Cardiac muscle cell (in vitro differentiated cells and primary cell): ENCODE measurements at regions not wholly inside any gene's neighbourhood (a gene's known extent, or its start where the extent isn't known, plus 50 kb on each side); places are given as distances from the start of the nearest gene placed in this dataset.
A peak's percentile ranks its signal among the peaks of the same experiment; 100 is the strongest.
"Not testable (repeated sequence)": the region's sequence is repeated elsewhere in the genome, so short reads cannot be mapped to it uniquely, and the experiment has no call there.

Experiments
- DNase-seq, 2 donors: peaks; one replicate each; pipeline versions ENCODE4 v3.0.0 to v3.0.0-alpha.2; 2010 to 2017; ENCODE audit warnings: low read depth in 1 of 2, low spot score in 1 of 2
- H3K27ac ChIP-seq: fragments of 200-600 bp; sonication (generic); 2 replicates; pipeline ENCODE4 v1.5.1; 2016
- H3K27me3 ChIP-seq: fragments of 200-600 bp; sonication (generic); 2 replicates; pipeline ENCODE4 v1.6.0; 2016; ENCODE audit warnings: control low read depth
- H3K36me3 ChIP-seq: fragments of 200-600 bp; sonication (generic); 2 replicates; pipeline ENCODE4 v1.5.1; 2016; ENCODE audit warnings: control low read depth
- H3K4me1 ChIP-seq: fragments of 200-600 bp; sonication (generic); 2 replicates; pipeline ENCODE4 v1.8.1; 2017; ENCODE audit warnings: low read depth, mild to moderate bottlenecking, mixed run types
- H3K4me3 ChIP-seq: fragments of 200-600 bp; sonication (generic); 2 replicates; pipeline ENCODE4 v1.5.1; 2016; ENCODE audit warnings: mild to moderate bottlenecking
- H3K9me3 ChIP-seq: fragments of 200-600 bp; sonication (generic); 2 replicates; pipeline ENCODE4 v1.5.1; 2017; ENCODE audit warnings: low read depth, mild to moderate bottlenecking, control low read depth
- TF ChIP-seq, protein P1 (sequence below): IDR thresholded peaks from 2 replicates; pipeline ENCODE4 v1.5.1; 2012; ENCODE audit warnings: low read depth, mild to moderate bottlenecking, low read length

DNA sequence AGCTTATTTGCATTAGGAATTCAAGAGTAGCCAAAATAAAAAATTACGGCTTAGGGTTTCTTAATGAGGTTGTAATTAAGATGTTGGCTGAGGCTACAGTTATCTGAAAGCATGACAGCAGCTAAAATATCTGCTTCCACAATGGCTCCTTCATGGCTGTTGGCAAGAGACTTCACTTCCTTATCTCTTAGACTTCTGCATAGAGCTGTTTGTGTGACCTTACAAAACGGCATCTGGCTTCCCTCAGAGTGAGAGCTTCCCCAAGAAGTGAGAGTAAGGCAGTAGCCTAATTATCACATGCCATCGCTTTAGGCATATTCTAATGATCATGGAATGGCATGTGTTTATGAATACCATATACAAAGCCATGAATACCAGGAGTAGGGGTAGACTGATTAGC, 57.6 kb downstream of the CCDC59 start:
- Histone ChIP-seq H3K27ac (peak overlapping the region; percentile 93), H3K9me3 (no peaks in the 10 kb centered on the region), H3K4me1 (peaks cover 37% of the 10 kb centered on the region), H3K36me3 (no peaks in the 10 kb centered on the region), H3K4me3 (peak overlapping the region; percentile 4), H3K27me3 (no peaks in the 10 kb centered on the region)
- DNase-seq, result peak; percentile 36 to 77
- TF ChIP-seq, protein P1, sequence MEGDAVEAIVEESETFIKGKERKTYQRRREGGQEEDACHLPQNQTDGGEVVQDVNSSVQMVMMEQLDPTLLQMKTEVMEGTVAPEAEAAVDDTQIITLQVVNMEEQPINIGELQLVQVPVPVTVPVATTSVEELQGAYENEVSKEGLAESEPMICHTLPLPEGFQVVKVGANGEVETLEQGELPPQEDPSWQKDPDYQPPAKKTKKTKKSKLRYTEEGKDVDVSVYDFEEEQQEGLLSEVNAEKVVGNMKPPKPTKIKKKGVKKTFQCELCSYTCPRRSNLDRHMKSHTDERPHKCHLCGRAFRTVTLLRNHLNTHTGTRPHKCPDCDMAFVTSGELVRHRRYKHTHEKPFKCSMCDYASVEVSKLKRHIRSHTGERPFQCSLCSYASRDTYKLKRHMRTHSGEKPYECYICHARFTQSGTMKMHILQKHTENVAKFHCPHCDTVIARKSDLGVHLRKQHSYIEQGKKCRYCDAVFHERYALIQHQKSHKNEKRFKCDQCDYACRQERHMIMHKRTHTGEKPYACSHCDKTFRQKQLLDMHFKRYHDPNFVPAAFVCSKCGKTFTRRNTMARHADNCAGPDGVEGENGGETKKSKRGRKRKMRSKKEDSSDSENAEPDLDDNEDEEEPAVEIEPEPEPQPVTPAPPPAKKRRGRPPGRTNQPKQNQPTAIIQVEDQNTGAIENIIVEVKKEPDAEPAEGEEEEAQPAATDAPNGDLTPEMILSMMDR, result no peak

DNA sequence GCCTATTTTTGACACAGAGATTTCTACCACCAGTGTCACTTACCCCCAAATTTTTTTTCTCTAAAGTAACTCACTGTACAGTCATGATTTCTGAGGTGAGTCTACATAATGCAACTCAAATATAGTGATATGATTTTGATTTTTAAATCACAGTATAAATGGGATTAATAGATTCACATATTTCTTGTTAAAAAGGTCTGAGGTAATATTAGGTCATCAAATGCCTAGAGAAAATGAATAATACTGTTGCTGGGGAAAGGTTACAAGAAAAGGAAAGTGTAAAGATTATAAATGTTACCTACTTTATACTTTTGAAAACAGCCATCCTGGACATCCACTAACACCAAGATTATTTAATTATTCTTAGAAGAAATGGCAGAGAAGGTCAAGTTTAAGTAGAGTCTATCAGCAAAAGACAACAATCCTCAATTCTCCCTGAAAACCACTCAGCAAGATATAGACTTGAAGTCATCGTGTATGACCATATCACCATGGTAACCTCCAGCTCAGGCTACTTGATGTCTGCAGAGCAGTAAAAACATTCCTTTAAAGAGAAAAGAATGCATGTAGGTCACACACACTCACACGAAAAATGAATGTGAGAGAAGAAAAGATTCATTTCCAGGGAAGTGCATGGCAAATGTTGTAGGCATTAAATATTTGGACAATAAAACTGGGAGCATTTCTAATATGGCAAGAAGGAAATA, 58.7 kb downstream of the CCDC59 start:
- Histone ChIP-seq H3K27me3 (no peaks in the 10 kb centered on the region), H3K27ac (peak overlapping the region; percentile 93)
- TF ChIP-seq, protein P1, result no peak

DNA sequence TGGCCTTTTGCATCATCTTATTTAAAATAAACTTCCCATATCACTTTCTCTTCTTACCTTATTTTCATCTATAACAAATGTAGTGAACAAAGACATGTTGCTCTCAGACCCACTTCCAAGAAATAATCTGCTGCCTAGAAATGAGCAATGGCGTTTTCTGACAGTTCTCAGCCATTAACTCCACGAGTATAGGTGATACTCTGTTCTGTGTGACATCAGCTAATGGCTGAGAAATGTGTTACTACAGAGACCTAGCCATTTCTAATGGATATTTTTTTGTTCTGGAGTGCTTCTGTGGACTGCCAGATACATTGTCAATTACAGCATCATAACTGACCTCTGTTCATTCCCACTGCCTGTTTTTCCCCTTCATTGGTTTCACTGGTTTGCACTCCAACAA, 67.8 kb downstream of the CCDC59 start:
- H3K27me3 ChIP-seq, result no peaks in the 10 kb centered on the region
- DNase-seq, result no peak
- H3K4me1 ChIP-seq, result no peaks in the 10 kb centered on the region
- no peak overlapping the region for H3K27ac ChIP-seq
- no peaks in the 10 kb centered on the region for H3K9me3 ChIP-seq
- no peak overlapping the region for H3K4me3 ChIP-seq
- no peaks in the 10 kb centered on the region for H3K36me3 ChIP-seq
- TF ChIP-seq, protein P1, result no peak

More for the DNA sequence above, 58.7 kb downstream of the CCDC59 start:
- H3K9me3 ChIP-seq, result no peaks in the 10 kb centered on the region
- H3K36me3 ChIP-seq, result no peaks in the 10 kb centered on the region
- peak; percentile 47 to 65 for DNase-seq
- no peak overlapping the region for H3K4me3 ChIP-seq
- H3K4me1 ChIP-seq, result peaks cover 37% of the 10 kb centered on the region

DNA sequence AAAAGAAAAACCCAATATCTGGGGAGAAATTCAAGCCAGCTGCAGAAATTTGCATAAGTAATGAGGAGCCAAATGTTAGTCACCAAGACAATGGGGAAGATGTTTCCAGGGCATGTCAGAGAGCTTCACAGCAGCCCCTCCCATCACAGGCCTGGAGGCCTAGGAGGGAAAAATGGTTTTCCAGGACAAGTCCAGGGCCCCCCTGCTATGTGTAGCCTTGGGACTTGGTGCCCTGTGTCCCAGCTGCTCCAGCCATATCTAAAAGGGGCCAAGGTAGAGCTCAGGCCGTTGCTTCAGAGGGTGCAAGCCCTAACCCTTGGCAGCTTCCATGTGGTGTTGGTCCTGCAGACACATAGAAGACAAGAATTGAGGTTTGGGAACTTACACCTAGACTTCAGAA, 76.9 kb downstream of the CCDC59 start:
- not testable (repeated sequence) for H3K4me3 ChIP-seq, H3K4me1 ChIP-seq, H3K9me3 ChIP-seq, DNase-seq, H3K27ac ChIP-seq, H3K36me3 ChIP-seq, H3K27me3 ChIP-seq

DNA sequence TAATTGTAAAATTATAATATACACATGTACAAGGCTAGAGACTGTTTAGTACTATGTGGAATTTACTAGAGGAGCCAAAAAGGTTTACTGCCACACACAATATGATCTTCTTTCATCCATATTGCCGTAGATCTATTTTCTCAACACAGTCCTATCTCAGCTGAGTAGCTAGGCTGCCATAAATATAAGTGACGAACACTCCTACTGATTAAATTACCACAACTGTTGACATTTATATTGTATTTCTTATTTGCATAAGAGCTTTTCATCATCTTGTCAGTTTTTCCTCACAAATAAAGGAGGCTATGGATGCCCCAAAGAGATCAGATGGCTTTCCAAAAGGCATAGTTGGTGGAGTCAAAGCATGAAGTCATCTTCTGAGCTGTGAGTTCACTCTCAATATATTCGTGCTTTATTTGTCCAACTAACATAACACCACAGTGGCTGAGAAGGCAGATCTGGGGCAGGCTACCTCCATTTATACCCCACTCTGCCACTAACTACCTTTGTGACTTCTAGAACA, 78.6 kb downstream of the CCDC59 start:
- no peaks in the 10 kb centered on the region for H3K27me3 ChIP-seq
- no peaks in the 10 kb centered on the region for H3K4me1 ChIP-seq
- DNase-seq, result no peak
- H3K36me3 ChIP-seq, result no peaks in the 10 kb centered on the region
- TF ChIP-seq, protein P1, result no peak
- no peak overlapping the region for H3K4me3 ChIP-seq
- H3K9me3 ChIP-seq, result no peaks in the 10 kb centered on the region
- no peak overlapping the region for H3K27ac ChIP-seq

DNA sequence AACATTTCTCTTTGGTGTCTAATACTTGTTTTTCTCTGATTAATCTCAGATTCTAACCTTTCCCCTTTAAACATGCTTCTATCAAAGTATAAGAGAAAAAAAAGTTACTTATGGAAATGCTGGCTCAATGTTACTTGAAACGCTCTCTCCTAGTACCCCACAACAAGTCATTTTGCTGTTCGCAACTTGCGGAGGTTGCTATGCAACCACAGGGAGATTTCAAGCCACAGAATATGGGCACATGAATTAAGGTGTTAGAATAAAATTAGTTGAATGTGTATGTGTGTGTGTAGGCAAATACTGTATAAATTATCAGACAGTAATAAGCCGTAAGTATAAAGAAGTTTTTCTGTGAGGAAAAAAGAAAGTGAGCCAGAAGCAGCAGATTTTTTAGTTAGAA, 80.6 kb downstream of the CCDC59 start:
- no peak overlapping the region for H3K4me3 ChIP-seq
- TF ChIP-seq, protein P1, result no peak
- H3K27ac ChIP-seq, result no peak overlapping the region
- H3K36me3 ChIP-seq, result no peaks in the 10 kb centered on the region
- H3K9me3 ChIP-seq, result no peaks in the 10 kb centered on the region
- no peaks in the 10 kb centered on the region for H3K4me1 ChIP-seq
- no peak for DNase-seq
- no peaks in the 10 kb centered on the region for H3K27me3 ChIP-seq
